HL-60 (cell line): ENCODE measurements at regions not wholly inside any gene's neighbourhood (a gene's known extent, or its start where the extent isn't known, plus 50 kb on each side); places are given as distances from the start of the nearest gene placed in this dataset.

Experiments used
- CTCF ChIP-seq: IDR thresholded peaks from one replicate; pipeline ENCODE4 v1.5.1; 2011; ENCODE audit warnings: low read length, control low read depth, inconsistent platforms; ENCODE audit not compliant: insufficient read depth
- GABPA ChIP-seq: IDR thresholded peaks from 2 replicates; pipeline ENCODE4 v1.6.1; 2012; ENCODE audit warnings: low read depth
- POLR2AphosphoS5 ChIP-seq: IDR thresholded peaks from 2 replicates; pipeline ENCODE4 v1.6.1; 2012; ENCODE audit warnings: low read depth
- TF ChIP-seq, protein P1 (sequence below): IDR thresholded peaks from 2 replicates; pipeline ENCODE4 v1.6.1; 2012; ENCODE audit warnings: low read depth; ENCODE audit not compliant: insufficient replicate concordance

GRCh38 chr4:9709724-9710123 is 71.7 kb upstream of the DRD5 start:
- TF ChIP-seq CTCF = no peak
- TF ChIP-seq POLR2AphosphoS5 = no peak
- TF ChIP-seq, protein P1, sequence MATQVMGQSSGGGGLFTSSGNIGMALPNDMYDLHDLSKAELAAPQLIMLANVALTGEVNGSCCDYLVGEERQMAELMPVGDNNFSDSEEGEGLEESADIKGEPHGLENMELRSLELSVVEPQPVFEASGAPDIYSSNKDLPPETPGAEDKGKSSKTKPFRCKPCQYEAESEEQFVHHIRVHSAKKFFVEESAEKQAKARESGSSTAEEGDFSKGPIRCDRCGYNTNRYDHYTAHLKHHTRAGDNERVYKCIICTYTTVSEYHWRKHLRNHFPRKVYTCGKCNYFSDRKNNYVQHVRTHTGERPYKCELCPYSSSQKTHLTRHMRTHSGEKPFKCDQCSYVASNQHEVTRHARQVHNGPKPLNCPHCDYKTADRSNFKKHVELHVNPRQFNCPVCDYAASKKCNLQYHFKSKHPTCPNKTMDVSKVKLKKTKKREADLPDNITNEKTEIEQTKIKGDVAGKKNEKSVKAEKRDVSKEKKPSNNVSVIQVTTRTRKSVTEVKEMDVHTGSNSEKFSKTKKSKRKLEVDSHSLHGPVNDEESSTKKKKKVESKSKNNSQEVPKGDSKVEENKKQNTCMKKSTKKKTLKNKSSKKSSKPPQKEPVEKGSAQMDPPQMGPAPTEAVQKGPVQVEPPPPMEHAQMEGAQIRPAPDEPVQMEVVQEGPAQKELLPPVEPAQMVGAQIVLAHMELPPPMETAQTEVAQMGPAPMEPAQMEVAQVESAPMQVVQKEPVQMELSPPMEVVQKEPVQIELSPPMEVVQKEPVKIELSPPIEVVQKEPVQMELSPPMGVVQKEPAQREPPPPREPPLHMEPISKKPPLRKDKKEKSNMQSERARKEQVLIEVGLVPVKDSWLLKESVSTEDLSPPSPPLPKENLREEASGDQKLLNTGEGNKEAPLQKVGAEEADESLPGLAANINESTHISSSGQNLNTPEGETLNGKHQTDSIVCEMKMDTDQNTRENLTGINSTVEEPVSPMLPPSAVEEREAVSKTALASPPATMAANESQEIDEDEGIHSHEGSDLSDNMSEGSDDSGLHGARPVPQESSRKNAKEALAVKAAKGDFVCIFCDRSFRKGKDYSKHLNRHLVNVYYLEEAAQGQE = no peak
- TF ChIP-seq GABPA = no peak
